COLO668 (cell line): ENCODE measurements at regions not wholly inside any gene's neighbourhood (a gene's known extent, or its start where the extent isn't known, plus 50 kb on each side); places are given as distances from the start of the nearest gene placed in this dataset.
A peak's percentile ranks its signal among the peaks of the same experiment; 100 is the strongest.

Experiments
- DNase-seq: peaks from one replicate; lab custom pipeline; 2025; ENCODE audit not compliant: unreplicated experiment; lab: John Stamatoyannopoulos, UW

GRCh38 chr1:2914702-2915101 is 106.6 kb upstream of the ACTRT2 start:
- no peak for DNase-seq

GRCh38 chr1:2916153-2916552 is 105.1 kb upstream of the ACTRT2 start:
- DNase-seq, result no peak

- DNase-seq, result no peak
Measured at GRCh38 chr1:2916706-2917105, 104.6 kb upstream of the ACTRT2 start.

GRCh38 chr1:2917284-2917683 is 104.0 kb upstream of the ACTRT2 start:
- DNase-seq, result no peak

- DNase-seq, result no peak
Measured at GRCh38 chr1:2918441-2918840, 102.8 kb upstream of the ACTRT2 start.

GRCh38 chr1:2919841-2920240 is 101.4 kb upstream of the ACTRT2 start:
- no peak for DNase-seq

- DNase-seq, result no peak
Measured at GRCh38 chr1:2920421-2921015, 100.7 kb upstream of the ACTRT2 start.

GRCh38 chr1:2921970-2922686 is 99.1 kb upstream of the ACTRT2 start:
- DNase-seq, result peak; percentile 52

GRCh38 chr1:2923351-2923750 is 97.9 kb upstream of the ACTRT2 start:
- DNase-seq, result no peak

GRCh38 chr1:2925291-2925690 is 96.0 kb upstream of the ACTRT2 start:
- DNase-seq, result no peak

- DNase-seq, result no peak
Measured at GRCh38 chr1:2925918-2926317, 95.3 kb upstream of the ACTRT2 start.

GRCh38 chr1:2926447-2927055 is 94.7 kb upstream of the ACTRT2 start:
- DNase-seq, result no peak

- DNase-seq, result no peak
Measured at GRCh38 chr1:2927393-2928360, 93.6 kb upstream of the ACTRT2 start.

GRCh38 chr1:2928366-2929325 is 92.6 kb upstream of the ACTRT2 start:
- DNase-seq, result no peak

- no peak for DNase-seq
Measured at GRCh38 chr1:2929335-2929734, 91.9 kb upstream of the ACTRT2 start.

- DNase-seq, result no peak
Measured at GRCh38 chr1:2930016-2930815, 91.1 kb upstream of the ACTRT2 start.

- DNase-seq, result no peak
Measured at GRCh38 chr1:2930913-2931723, 90.1 kb upstream of the ACTRT2 start.

GRCh38 chr1:2931724-2932401 is 89.4 kb upstream of the ACTRT2 start:
- DNase-seq, result no peak
